Endometrium (tissue), 2 donors: ENCODE measurements at regions not wholly inside any gene's neighbourhood (a gene's known extent, or its start where the extent isn't known, plus 50 kb on each side); places are given as distances from the start of the nearest gene placed in this dataset.
A peak's percentile ranks its signal among the peaks of the same experiment; 100 is the strongest.

Experiments used
- FAIRE-seq: peaks from 2 replicates; lab custom pipeline; 2012; peaks lifted over from hg19 to GRCh38; lab: Jason Lieb, UNC
- donor health status: control.
- donor health status: control.

- FAIRE-seq, result no peak
These were observed 187.1 kb upstream of the CDKN3 start for GRCh38 chr14:54209511-54210250.

- peak; percentile 77 for FAIRE-seq
These were observed 185.1 kb upstream of the CDKN3 start for GRCh38 chr14:54211551-54212308.

GRCh38 chr14:54213536-54213935 is 183.3 kb upstream of the CDKN3 start:
- FAIRE-seq, result no peak

- FAIRE-seq, result no peak
These were observed 180.0 kb upstream of the CDKN3 start for GRCh38 chr14:54216827-54217226.

GRCh38 chr14:54219261-54220070 is 177.3 kb upstream of the CDKN3 start:
- FAIRE-seq, result no peak

- FAIRE-seq, result no peak
These were observed 176.6 kb upstream of the CDKN3 start for GRCh38 chr14:54220071-54220703.

- no peak for FAIRE-seq
These were observed 175.9 kb upstream of the CDKN3 start for GRCh38 chr14:54220704-54221431.

- FAIRE-seq, result no peak
These were observed 175.4 kb upstream of the CDKN3 start for GRCh38 chr14:54221432-54221803.

GRCh38 chr14:54221971-54222370 is 174.8 kb upstream of the CDKN3 start:
- no peak for FAIRE-seq

GRCh38 chr14:54223831-54224402 is 172.9 kb upstream of the CDKN3 start:
- FAIRE-seq, result no peak

- no peak for FAIRE-seq
These were observed 171.2 kb upstream of the CDKN3 start for GRCh38 chr14:54225457-54226060.

- no peak for FAIRE-seq
These were observed 170.7 kb upstream of the CDKN3 start for GRCh38 chr14:54226103-54226502.

GRCh38 chr14:54226558-54226957 is 170.2 kb upstream of the CDKN3 start:
- FAIRE-seq, result no peak

GRCh38 chr14:54229136-54229535 is 167.7 kb upstream of the CDKN3 start:
- FAIRE-seq, result no peak

GRCh38 chr14:54230645-54231044 is 166.2 kb upstream of the CDKN3 start:
- FAIRE-seq, result no peak

GRCh38 chr14:54232735-54233134 is 164.1 kb upstream of the CDKN3 start:
- no peak for FAIRE-seq

- FAIRE-seq, result no peak
These were observed 155.3 kb upstream of the CDKN3 start for GRCh38 chr14:54241517-54241916.

- no peak for FAIRE-seq
These were observed 145.5 kb upstream of the CDKN3 start for GRCh38 chr14:54251356-54251755.

GRCh38 chr14:54252072-54252730 is 144.6 kb upstream of the CDKN3 start:
- no peak for FAIRE-seq

GRCh38 chr14:54253195-54253947 is 143.4 kb upstream of the CDKN3 start:
- no peak for FAIRE-seq
